Caco-2 (cell line): ENCODE measurements at regions not wholly inside any gene's neighbourhood (a gene's known extent, or its start where the extent isn't known, plus 50 kb on each side); places are given as distances from the start of the nearest gene placed in this dataset.

Experiments
- BruUV-seq: library from RNA; stranded (reverse); fragments of 400-500 nt; replicated peaks from 2 replicates; lab custom pipeline; 2021; lab: Mats Ljungman, UMichigan
- CTCF ChIA-PET: fragments of 300-600 bp; sonication (Branson Sonifier 250); formaldehyde crosslinking; loops from one replicate; lab custom pipeline; 2022; ENCODE audit warnings: antibody characterized with exemption; lab: Charles Lee
- POLR2A ChIA-PET: fragments of 300-600 bp; sonication (Branson Sonifier 250); formaldehyde crosslinking; loops from one replicate; lab custom pipeline; 2022; ENCODE audit warnings: antibody characterized with exemption; lab: Charles Lee
- DNase-seq, 2 experiments: peaks; one replicate each; pipeline versions ENCODE4 v3.0.0 to v3.0.0-alpha.2; 2020 to 2022
- H3K27me3 ChIP-seq: replicated peaks from 2 replicates; pipeline ENCODE4 v1.6.0; 2011; ENCODE audit warnings: low read length; ENCODE audit not compliant: control insufficient read depth, insufficient read depth
- H3K36me3 ChIP-seq: 2 replicates; pipeline ENCODE4 v1.5.1; 2011; ENCODE audit warnings: low read length; ENCODE audit not compliant: control insufficient read depth, insufficient read depth
- H3K4me1 ChIP-seq: fragments of 250-450 bp; sonication (Bioruptor Pico); 2 replicates; pipeline ENCODE4 v1.5.1; 2020; ENCODE audit warnings: mild to moderate bottlenecking
- H3K4me3 ChIP-seq: 2 replicates; pipeline ENCODE4 v1.5.1; 2011; ENCODE audit warnings: low read depth, mild to moderate bottlenecking, control low read depth, low read length
- H3K9me3 ChIP-seq: fragments of 250-450 bp; sonication (Bioruptor Pico); 2 replicates; pipeline ENCODE4 v1.5.1; 2020; ENCODE audit warnings: mild to moderate bottlenecking, moderate library complexity
- H3K27ac Mint-ChIP-seq: one replicate; pipeline ENCODE4 v1.8.0; 2022; ENCODE audit warnings: mixed read lengths; ENCODE audit not compliant: unreplicated experiment
- H3K27me3 Mint-ChIP-seq: one replicate; pipeline ENCODE4 v1.8.0; 2022; ENCODE audit warnings: mixed read lengths; ENCODE audit not compliant: insufficient read depth, unreplicated experiment
- H3K36me3 Mint-ChIP-seq: one replicate; pipeline ENCODE4 v1.8.0; 2022; ENCODE audit warnings: mild to moderate bottlenecking, mixed read lengths; ENCODE audit not compliant: insufficient read depth, unreplicated experiment
- H3K4me1 Mint-ChIP-seq: one replicate; pipeline ENCODE4 v1.8.0; 2022; ENCODE audit warnings: low read depth, mixed read lengths; ENCODE audit not compliant: unreplicated experiment
- H3K4me3 Mint-ChIP-seq: one replicate; pipeline ENCODE4 v1.8.0; 2022; ENCODE audit warnings: mild to moderate bottlenecking, moderate library complexity, mixed read lengths; ENCODE audit not compliant: unreplicated experiment
- H3K9me3 Mint-ChIP-seq: one replicate; pipeline ENCODE4 v1.8.0; 2022; ENCODE audit warnings: mixed read lengths; ENCODE audit not compliant: unreplicated experiment
- CTCF ChIP-seq, 2 experiments: fragments of 200-600 bp in 1 of 2; IDR thresholded peaks; 1 replicate in 1 of 2; 2 replicates in 1 of 2; pipeline versions ENCODE4 v1.5.1 to v1.8.0; 2011 to 2022; ENCODE audit warnings: antibody characterized with exemption in 1 of 2, control low read depth in 1 of 2, inconsistent platforms in 1 of 2, low read depth in 1 of 2, low read length in 1 of 2, mild to moderate bottlenecking in 1 of 2, moderate library complexity in 1 of 2; ENCODE audit not compliant: insufficient read depth in 1 of 2, severe bottlenecking in 1 of 2, unreplicated experiment in 1 of 2
- intact Hi-C: fragments of 100-400 bp; cut with micrococcal nuclease; formaldehyde crosslinking; loops from one replicate; pipeline ENCODE4 v1.10.0; 2022; ENCODE audit not compliant: unreplicated experiment

- Histone ChIP-seq H3K36me3 (no peaks in the 10 kb centered on the region), H3K4me3 (no peak overlapping the region), H3K9me3 (no peaks in the 10 kb centered on the region), H3K27me3 (no peaks in the 10 kb centered on the region), H3K4me1 (no peaks in the 10 kb centered on the region)
- no peak for TF ChIP-seq CTCF (IDR thresholded peaks at IDR 0.05; ENCODE audit: insufficient read depth in 1 of 2, low read depth in 1 of 2, low read length in 1 of 2, severe bottlenecking in 1 of 2, unreplicated experiment in 1 of 2)
- no TSS peak for BruUV-seq
- no peak overlapping the region for H3K4me3 Mint-ChIP-seq
- H3K4me1 Mint-ChIP-seq: peaks cover 8% of the 10 kb centered on the region
- no peaks in the 10 kb centered on the region for H3K27me3 Mint-ChIP-seq
- H3K36me3 Mint-ChIP-seq: no peaks in the 10 kb centered on the region
- ChIA-PET POLR2A (no interaction called here), CTCF (no interaction called here)
- DNase-seq: no peak
- no peak overlapping the region for H3K27ac Mint-ChIP-seq
- intact Hi-C loops: no loop called here
- H3K9me3 Mint-ChIP-seq: no peaks in the 10 kb centered on the region
Observed at GRCh38 chr12:76276499-76277151, 71.6 kb downstream of the BBS10 start.

- Mint-ChIP-seq H3K27me3 (no peaks in the 10 kb centered on the region), H3K9me3 (no peaks in the 10 kb centered on the region), H3K4me3 (no peak overlapping the region), H3K4me1 (peaks cover 8% of the 10 kb centered on the region), H3K36me3 (no peaks in the 10 kb centered on the region), H3K27ac (no peak overlapping the region)
- no peaks in the 10 kb centered on the region for H3K27me3 ChIP-seq
- no peak for TF ChIP-seq CTCF (IDR thresholded peaks at IDR 0.05; ENCODE audit: insufficient read depth in 1 of 2, low read depth in 1 of 2, low read length in 1 of 2, severe bottlenecking in 1 of 2, unreplicated experiment in 1 of 2)
- ChIA-PET POLR2A (no interaction called here), CTCF (no interaction called here)
- H3K4me3 ChIP-seq: no peak overlapping the region
- BruUV-seq: no TSS peak
- intact Hi-C loops: no loop called here
- H3K9me3 ChIP-seq: no peaks in the 10 kb centered on the region
- no peak for DNase-seq
- no peaks in the 10 kb centered on the region for H3K4me1 ChIP-seq
- no peaks in the 10 kb centered on the region for H3K36me3 ChIP-seq
Observed at GRCh38 chr12:76275511-76276093, 72.6 kb downstream of the BBS10 start.

- CTCF ChIA-PET: no interaction called here
- Histone ChIP-seq H3K9me3 (no peaks in the 10 kb centered on the region), H3K36me3 (no peaks in the 10 kb centered on the region), H3K4me3 (no peak overlapping the region), H3K27me3 (no peaks in the 10 kb centered on the region), H3K4me1 (no peaks in the 10 kb centered on the region)
- POLR2A ChIA-PET: no interaction called here
- Mint-ChIP-seq H3K27me3 (no peaks in the 10 kb centered on the region), H3K9me3 (no peaks in the 10 kb centered on the region), H3K4me3 (no peak overlapping the region), H3K36me3 (no peaks in the 10 kb centered on the region), H3K4me1 (peaks cover 8% of the 10 kb centered on the region), H3K27ac (no peak overlapping the region)
- no TSS peak for BruUV-seq
- intact Hi-C loops: no loop called here
- TF ChIP-seq CTCF (IDR thresholded peaks at IDR 0.05; ENCODE audit: insufficient read depth in 1 of 2, low read depth in 1 of 2, low read length in 1 of 2, severe bottlenecking in 1 of 2, unreplicated experiment in 1 of 2): no peak
- no peak for DNase-seq
Observed at GRCh38 chr12:76274420-76275083, 73.7 kb downstream of the BBS10 start.
